Smooth muscle cell (in vitro differentiated cells): ENCODE measurements at regions not wholly inside any gene's neighbourhood (a gene's known extent, or its start where the extent isn't known, plus 50 kb on each side); places are given as distances from the start of the nearest gene placed in this dataset.
A peak's percentile ranks its signal among the peaks of the same experiment; 100 is the strongest.

ENCODE experiments used
- DNase-seq: peaks from one replicate; lab custom pipeline; 2025; ENCODE audit not compliant: unreplicated experiment; lab: John Stamatoyannopoulos, UW
- H2AFZ ChIP-seq: fragments of 200-600 bp; sonication (generic); 2 replicates; pipeline ENCODE4 v1.6.0; 2016; ENCODE audit warnings: antibody characterized with exemption, low read depth, mild to moderate bottlenecking
- H3F3A ChIP-seq: fragments of 200-600 bp; sonication (generic); 2 replicates; pipeline ENCODE4 v1.6.0; 2017; ENCODE audit warnings: antibody characterized with exemption, low read depth
- H3K27ac ChIP-seq: fragments of 200-600 bp; sonication (generic); 2 replicates; pipeline ENCODE4 v1.5.1; 2016; ENCODE audit warnings: low read depth, mild to moderate bottlenecking
- H3K27me3 ChIP-seq: fragments of 200-600 bp; sonication (generic); 2 replicates; pipeline ENCODE4 v1.6.1; 2016; ENCODE audit warnings: low read depth, mild to moderate bottlenecking
- H3K36me3 ChIP-seq: fragments of 200-600 bp; sonication (generic); 2 replicates; pipeline ENCODE4 v1.5.1; 2016; ENCODE audit warnings: low read depth
- H3K4me1 ChIP-seq: fragments of 200-600 bp; sonication (generic); 2 replicates; pipeline ENCODE4 v1.5.1; 2016; ENCODE audit warnings: low read depth
- H3K4me2 ChIP-seq: fragments of 200-600 bp; sonication (generic); 2 replicates; pipeline ENCODE4 v1.6.0; 2016; ENCODE audit warnings: mild to moderate bottlenecking
- H3K4me3 ChIP-seq: fragments of 200-600 bp; sonication (generic); 2 replicates; pipeline ENCODE4 v1.5.1; 2016; ENCODE audit warnings: mild to moderate bottlenecking
- H3K79me2 ChIP-seq: fragments of 200-600 bp; sonication (generic); 2 replicates; pipeline ENCODE4 v1.6.0; 2016; ENCODE audit warnings: low read depth, mild to moderate bottlenecking
- H3K9ac ChIP-seq: fragments of 200-600 bp; sonication (generic); 2 replicates; pipeline ENCODE4 v1.6.0; 2016; ENCODE audit warnings: low read depth
- H3K9me3 ChIP-seq: fragments of 200-600 bp; sonication (generic); replicated peaks from 2 replicates; pipeline ENCODE4 v1.5.1; 2016; ENCODE audit warnings: low read depth
- H4K20me1 ChIP-seq: fragments of 200-600 bp; sonication (generic); 2 replicates; pipeline ENCODE4 v1.6.0; 2016; ENCODE audit warnings: low read depth
- WGBS: methylation state at CpG from one replicate; pipeline ENCODE4 v1.1.7; 2016; ENCODE audit warnings: low lambda C conversion rate; 5-methylcytosine and 5-hydroxymethylcytosine counted together
- TF ChIP-seq, protein P1 (sequence below): fragments of 200-600 bp; sonication (generic); IDR thresholded peaks from 2 replicates; pipeline ENCODE4 v1.5.1; 2017; ENCODE audit warnings: borderline replicate concordance, mild to moderate bottlenecking, antibody characterized with exemption; ENCODE audit not compliant: insufficient read depth, poor library complexity, severe bottlenecking

DNA sequence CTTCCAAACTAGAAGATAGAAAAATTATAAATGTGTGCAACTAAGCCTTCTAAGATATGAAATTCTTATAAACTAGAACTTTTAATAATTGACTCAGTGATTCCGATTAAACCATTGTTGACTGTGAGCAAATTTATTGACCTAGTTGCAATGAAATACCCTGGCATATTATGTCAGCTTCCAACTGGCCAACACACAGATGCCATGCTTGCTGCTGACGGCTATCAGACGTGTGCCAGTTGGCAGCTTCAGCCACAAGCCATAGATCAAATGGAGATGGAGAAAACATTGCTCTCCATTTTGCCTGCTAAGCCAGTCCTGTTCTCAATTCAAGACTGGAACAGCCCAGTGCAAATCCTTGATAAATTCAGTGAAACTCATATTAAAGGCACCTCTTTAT lies 101.7 kb upstream of the HDGFL1 start:
- 94% methylated on average over 3 of the region's 3 CpGs for WGBS
- Histone ChIP-seq H3K4me1 (peaks cover 14% of the 10 kb centered on the region), H3K27me3 (no peaks in the 10 kb centered on the region)

DNA sequence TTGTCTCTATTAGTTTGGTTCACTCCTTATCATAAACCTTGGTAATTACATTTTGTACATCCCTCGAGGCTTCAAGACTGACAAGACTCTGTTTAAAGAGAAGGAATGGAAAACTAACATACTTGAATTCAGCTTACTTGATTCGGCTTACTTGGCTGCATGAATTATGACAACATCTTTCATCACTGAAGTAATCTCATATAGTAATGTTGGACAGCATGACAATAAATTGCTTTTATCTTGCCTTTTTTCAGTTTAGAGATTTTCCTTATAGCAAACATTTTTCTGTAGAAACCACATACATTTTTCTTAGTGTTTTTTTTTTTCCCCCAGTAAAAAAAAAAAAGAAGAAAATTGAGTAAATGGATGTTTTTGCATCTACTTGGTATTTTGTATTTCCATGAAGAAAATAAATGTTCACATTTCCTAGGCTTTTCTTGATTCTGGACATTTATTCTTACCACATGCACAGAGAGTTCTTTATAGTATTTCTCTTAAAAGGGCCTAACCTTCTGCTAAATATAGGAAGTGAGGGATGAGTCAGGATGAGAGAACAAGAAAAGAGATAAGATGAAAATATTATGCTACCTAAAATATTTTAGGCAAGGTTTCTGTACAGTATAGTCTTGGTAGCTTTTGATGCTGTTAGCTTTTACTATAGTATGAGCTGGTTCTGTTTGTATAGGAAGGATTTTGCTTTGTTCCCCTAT lies 101.0 kb upstream of the HDGFL1 start:
- H3F3A ChIP-seq: no peaks in the 10 kb centered on the region
- TF ChIP-seq, protein P1, sequence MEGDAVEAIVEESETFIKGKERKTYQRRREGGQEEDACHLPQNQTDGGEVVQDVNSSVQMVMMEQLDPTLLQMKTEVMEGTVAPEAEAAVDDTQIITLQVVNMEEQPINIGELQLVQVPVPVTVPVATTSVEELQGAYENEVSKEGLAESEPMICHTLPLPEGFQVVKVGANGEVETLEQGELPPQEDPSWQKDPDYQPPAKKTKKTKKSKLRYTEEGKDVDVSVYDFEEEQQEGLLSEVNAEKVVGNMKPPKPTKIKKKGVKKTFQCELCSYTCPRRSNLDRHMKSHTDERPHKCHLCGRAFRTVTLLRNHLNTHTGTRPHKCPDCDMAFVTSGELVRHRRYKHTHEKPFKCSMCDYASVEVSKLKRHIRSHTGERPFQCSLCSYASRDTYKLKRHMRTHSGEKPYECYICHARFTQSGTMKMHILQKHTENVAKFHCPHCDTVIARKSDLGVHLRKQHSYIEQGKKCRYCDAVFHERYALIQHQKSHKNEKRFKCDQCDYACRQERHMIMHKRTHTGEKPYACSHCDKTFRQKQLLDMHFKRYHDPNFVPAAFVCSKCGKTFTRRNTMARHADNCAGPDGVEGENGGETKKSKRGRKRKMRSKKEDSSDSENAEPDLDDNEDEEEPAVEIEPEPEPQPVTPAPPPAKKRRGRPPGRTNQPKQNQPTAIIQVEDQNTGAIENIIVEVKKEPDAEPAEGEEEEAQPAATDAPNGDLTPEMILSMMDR: no peak
- no peaks in the 10 kb centered on the region for H4K20me1 ChIP-seq
- peaks cover 14% of the 10 kb centered on the region for H3K4me1 ChIP-seq
- H3K4me2 ChIP-seq: peak overlapping the region; percentile 30
- H3K36me3 ChIP-seq: no peaks in the 10 kb centered on the region
- no peaks in the 10 kb centered on the region for H3K27me3 ChIP-seq
- no peak for DNase-seq
- no peak overlapping the region for H3K27ac ChIP-seq
- H3K9me3 ChIP-seq: no peaks in the 10 kb centered on the region
- H2AFZ ChIP-seq: no peak overlapping the region
- 73% methylated on average over 2 of the region's 2 CpGs for WGBS
- no peak overlapping the region for H3K4me3 ChIP-seq
- H3K79me2 ChIP-seq: no peaks in the 10 kb centered on the region
- no peak overlapping the region for H3K9ac ChIP-seq

More for the DNA sequence above, 101.7 kb upstream of the HDGFL1 start:
- H3F3A ChIP-seq: no peaks in the 10 kb centered on the region
- no peak overlapping the region for H3K27ac ChIP-seq
- H3K36me3 ChIP-seq: no peaks in the 10 kb centered on the region
- TF ChIP-seq, protein P1: no peak
- no peak for DNase-seq
- H3K9me3 ChIP-seq: no peaks in the 10 kb centered on the region
- H4K20me1 ChIP-seq: no peaks in the 10 kb centered on the region
- H3K4me2 ChIP-seq: peak overlapping the region; percentile 30
- H3K4me3 ChIP-seq: no peak overlapping the region
- no peak overlapping the region for H2AFZ ChIP-seq
- H3K79me2 ChIP-seq: no peaks in the 10 kb centered on the region
- no peak overlapping the region for H3K9ac ChIP-seq

DNA sequence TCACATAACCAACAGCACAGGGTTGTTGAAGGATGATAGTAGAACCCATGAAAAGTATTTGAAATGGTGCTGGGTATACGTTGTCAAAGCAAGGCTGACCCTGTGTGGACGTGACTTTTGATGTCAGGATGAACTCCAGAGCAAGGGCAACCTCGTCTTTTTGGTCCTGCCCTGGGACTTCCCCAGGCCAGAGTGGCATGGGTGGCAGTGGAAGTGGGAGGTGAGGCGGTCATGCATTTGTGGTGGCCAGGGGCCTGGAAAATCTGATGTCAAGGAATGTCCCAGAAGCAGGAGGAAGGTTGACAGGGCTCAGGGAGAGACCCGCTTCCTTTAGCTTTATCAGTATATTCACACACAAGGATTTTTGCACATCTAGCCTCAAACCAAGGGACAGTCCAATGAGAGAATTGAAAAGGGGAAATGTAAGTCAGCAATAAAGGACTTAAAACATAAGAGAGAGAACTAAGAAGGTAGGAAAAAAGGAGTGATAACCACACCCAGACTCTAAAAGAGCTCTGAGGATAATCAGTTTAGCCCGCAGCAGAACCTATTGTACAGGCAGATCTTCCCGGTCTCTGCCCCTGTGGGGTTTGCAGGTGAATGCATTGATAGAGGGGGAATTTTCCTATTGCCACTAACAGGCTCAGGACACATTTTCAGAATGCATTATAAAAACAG lies 98.8 kb upstream of the HDGFL1 start:
- H2AFZ ChIP-seq: no peak overlapping the region
- TF ChIP-seq, protein P1: no peak
- H3K4me2 ChIP-seq: no peak overlapping the region

More for the DNA sequence above, 98.8 kb upstream of the HDGFL1 start:
- H3K9ac ChIP-seq: no peak overlapping the region
- H3K9me3 ChIP-seq: no peaks in the 10 kb centered on the region
- H3K4me1 ChIP-seq: peaks cover 14% of the 10 kb centered on the region
- H3K36me3 ChIP-seq: no peaks in the 10 kb centered on the region
- H3K27me3 ChIP-seq: no peaks in the 10 kb centered on the region
- H3K4me3 ChIP-seq: no peak overlapping the region
- H3F3A ChIP-seq: no peaks in the 10 kb centered on the region
- no peak for DNase-seq
- no peak overlapping the region for H3K27ac ChIP-seq
- no peaks in the 10 kb centered on the region for H3K79me2 ChIP-seq
- H4K20me1 ChIP-seq: no peaks in the 10 kb centered on the region
- 95% methylated on average over 7 of the region's 7 CpGs for WGBS
